Tibial nerve (tissue), 3 donors: ENCODE measurements at regions not wholly inside any gene's neighbourhood (a gene's known extent, or its start where the extent isn't known, plus 50 kb on each side); places are given as distances from the start of the nearest gene placed in this dataset.

Source experiments
- CTCF ChIP-seq, 5 experiments: fragments of 200-600 bp in 3 of 5; fragments of 450-650 bp in 2 of 5; sonication (generic) in 3 of 5; IDR thresholded peaks; one replicate each; pipeline ENCODE4 v1.5.1; 2016 to 2019; ENCODE audit warnings: antibody characterized with exemption in 5 of 5, mild to moderate bottlenecking in 3 of 5, moderate library complexity in 2 of 5
- POLR2A ChIP-seq, 2 donors: fragments of 450-650 bp; IDR thresholded peaks; one replicate each; pipeline ENCODE4 v1.6.1; 2017; ENCODE audit warnings: antibody characterized with exemption in 2 of 2, mild to moderate bottlenecking in 2 of 2, moderate library complexity in 2 of 2

- TF ChIP-seq POLR2A (IDR thresholded peaks at IDR 0.05) (no peak), CTCF (IDR thresholded peaks at IDR 0.05) (no peak)
Observed at GRCh38 chr14:83533734-83534133, 1996.2 kb upstream of the FLRT2 start.
